Aorta (tissue), 5 donors: ENCODE measurements at regions not wholly inside any gene's neighbourhood (a gene's known extent, or its start where the extent isn't known, plus 50 kb on each side); places are given as distances from the start of the nearest gene placed in this dataset.
A peak's percentile ranks its signal among the peaks of the same experiment; 100 is the strongest.

Experiments
- ATAC-seq: fragments of 200-7000 bp; cut with Tn5 transposase; one replicate; pipeline ENCODE4 v1.9.1; 2022; ENCODE audit warnings: moderate library complexity; ENCODE audit not compliant: low FRiP score
- DNase-seq, 2 donors: peaks; one replicate each; pipeline ENCODE4 v3.0.0-alpha.2; 2020
- H3K27ac ChIP-seq, 2 donors: one replicate each; pipeline ENCODE4 v1.5.1; 2013; ENCODE audit warnings: low read length in 2 of 2, mild to moderate bottlenecking in 2 of 2, moderate library complexity in 2 of 2, control low read depth in 1 of 2, inconsistent platforms in 1 of 2, low read depth in 1 of 2
- H3K27me3 ChIP-seq, 2 donors: one replicate each; pipeline ENCODE4 v1.6.1; 2013; ENCODE audit warnings: control low read depth in 1 of 2, low read length in 1 of 2, mild to moderate bottlenecking in 1 of 2, moderate library complexity in 1 of 2; ENCODE audit not compliant: insufficient read depth in 2 of 2, control insufficient read depth in 1 of 2
- H3K36me3 ChIP-seq, 2 donors: one replicate each; pipeline ENCODE4 v1.6.1; 2013; ENCODE audit warnings: control low read depth in 1 of 2, low read length in 1 of 2, mild to moderate bottlenecking in 1 of 2; ENCODE audit not compliant: insufficient read depth in 2 of 2, control insufficient read depth in 1 of 2
- H3K4me1 ChIP-seq, 2 donors: one replicate each; pipeline ENCODE4 v1.6.1; 2013; ENCODE audit warnings: low read length in 2 of 2, control low read depth in 1 of 2, mild to moderate bottlenecking in 1 of 2, moderate library complexity in 1 of 2; ENCODE audit not compliant: insufficient read depth in 2 of 2, control insufficient read depth in 1 of 2
- H3K4me3 ChIP-seq, 2 donors: one replicate each; pipeline ENCODE4 v1.5.1; 2013; ENCODE audit warnings: low read length in 2 of 2, control low read depth in 1 of 2, mild to moderate bottlenecking in 1 of 2
- H3K9me3 ChIP-seq: one replicate; pipeline ENCODE4 v1.6.1; 2013; ENCODE audit warnings: mild to moderate bottlenecking, low read length; ENCODE audit not compliant: control insufficient read depth
- WGBS, 2 donors: extraction: QIAGEN DNeasy Blood & Tissue Kit; methylation state at CpG; one replicate each; pipeline ENCODE4 v1.1.7; 2013; 5-methylcytosine and 5-hydroxymethylcytosine counted together
- intact Hi-C, 2 donors: fragments of 100-400 bp; cut with DNase I; formaldehyde crosslinking; loops; one replicate each; pipeline versions ENCODE4 v1.14.2 to v1.15.0; 2022
- donor health status: healthy with polysubstance abuse.
- donor health status: Bipolar disorder and iron deficiency.
- donor health status: DM: no; HTN: no; CAD: no.
- donor health status: DM: no; HTN: no; CAD: no.
- donor health status: DM: yes; HTN: yes; CAD: no.

- Histone ChIP-seq H3K4me3 (no peak overlapping the region), H3K4me1 (peaks cover 0 to 6% of the 10 kb centered on the region in 2 donors), H3K27me3 (no peaks in the 10 kb centered on the region), H3K27ac (no peak overlapping the region), H3K36me3 (no peaks in the 10 kb centered on the region), H3K9me3 (no peaks in the 10 kb centered on the region)
- intact Hi-C loops, result no loop called here
- no peak for ATAC-seq
- 29 to 31% methylated on average over 4 of the region's 4 CpGs for WGBS, 2 donors
- no peak for DNase-seq
These were observed 452.4 kb upstream of the RGPD4 start for GRCh38 chr2:107374249-107374648.

DNA sequence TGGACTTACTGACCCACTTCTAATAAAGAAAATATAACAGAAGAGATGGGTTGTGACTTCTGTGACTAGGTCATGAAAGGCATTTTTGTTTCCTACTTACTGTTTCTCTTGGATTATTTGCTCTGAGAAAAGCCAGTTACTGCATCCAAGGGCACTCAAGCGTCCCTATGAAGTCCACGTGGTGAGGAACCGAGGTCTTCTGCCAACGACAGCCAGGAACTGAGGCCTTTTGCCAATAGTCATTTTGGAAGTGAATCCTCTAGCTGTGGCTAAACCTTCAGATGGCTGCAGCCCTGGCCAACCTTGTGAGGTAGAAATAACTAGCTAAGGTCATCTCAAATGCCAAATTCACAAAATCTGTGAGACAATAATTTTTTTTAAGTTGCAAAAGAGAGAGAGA is 449.8 kb upstream of the RGPD4 start:
- H3K27me3 ChIP-seq, result no peaks in the 10 kb centered on the region
- ATAC-seq, result no peak
- WGBS, 2 donors, result 2 to 6% methylated on average over 4 of the region's 4 CpGs

GRCh38 chr2:107380912-107381311 is 445.8 kb upstream of the RGPD4 start:
- Histone ChIP-seq H3K36me3 (no peaks in the 10 kb centered on the region), H3K4me3 (no peak overlapping the region), H3K27ac (no peak overlapping the region), H3K9me3 (peaks cover 2% of the 10 kb centered on the region), H3K4me1 (no peaks in the 10 kb centered on the region), H3K27me3 (no peaks in the 10 kb centered on the region)
- WGBS, 2 donors, result 94 to 98% methylated on average over 2 of the region's 2 CpGs
- intact Hi-C loops, result no loop called here
- DNase-seq, result no peak
- no peak for ATAC-seq

More for the DNA sequence above, 449.8 kb upstream of the RGPD4 start:
- Histone ChIP-seq H3K27ac (no peak overlapping the region), H3K4me3 (no peak overlapping the region), H3K9me3 (no peaks in the 10 kb centered on the region), H3K36me3 (no peaks in the 10 kb centered on the region), H3K4me1 (peaks cover 0 to 6% of the 10 kb centered on the region in 2 donors)
- intact Hi-C loops, result no loop called here
- DNase-seq, result no peak

GRCh38 chr2:107383691-107384090 is 443.0 kb upstream of the RGPD4 start:
- no peaks in the 10 kb centered on the region for H3K27me3 ChIP-seq
- no peak for DNase-seq
- no peak for ATAC-seq
- no peaks in the 10 kb centered on the region for H3K4me1 ChIP-seq
- no peak overlapping the region for H3K27ac ChIP-seq
- H3K36me3 ChIP-seq, result no peaks in the 10 kb centered on the region
- intact Hi-C loops, result no loop called here
- WGBS, 2 donors, result 78% methylated on average over 4 of the region's 4 CpGs
- H3K9me3 ChIP-seq, result peaks cover 2% of the 10 kb centered on the region
- H3K4me3 ChIP-seq, result no peak overlapping the region

- intact Hi-C loops, result no loop called here
- Histone ChIP-seq H3K4me3 (no peak overlapping the region), H3K27ac (no peak overlapping the region), H3K36me3 (no peaks in the 10 kb centered on the region), H3K27me3 (no peaks in the 10 kb centered on the region), H3K4me1 (no peaks in the 10 kb centered on the region), H3K9me3 (peaks cover 2% of the 10 kb centered on the region)
- ATAC-seq (no peak), DNase-seq (no peak)
- 70 to 71% methylated on average over 2 of the region's 2 CpGs for WGBS, 2 donors
These were observed 442.3 kb upstream of the RGPD4 start for GRCh38 chr2:107384422-107384821.

DNA sequence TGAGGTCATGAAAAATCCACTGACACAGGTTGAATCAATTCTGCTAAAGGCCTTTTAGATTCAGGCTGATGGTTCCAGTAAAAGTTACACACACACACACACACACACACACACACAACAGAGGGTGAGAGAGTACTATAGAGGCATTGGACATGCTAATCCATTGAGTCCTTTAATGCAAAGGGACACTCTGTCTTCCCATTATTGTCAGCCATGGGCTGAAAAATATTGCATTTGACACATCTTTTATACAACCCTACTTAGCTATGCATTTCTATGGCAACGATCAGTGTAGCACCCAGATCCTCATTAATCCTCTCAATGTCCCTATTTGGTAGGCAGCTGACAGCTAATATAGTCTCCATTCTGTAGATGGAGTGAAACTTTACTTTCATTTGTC is 440.8 kb upstream of the RGPD4 start:
- intact Hi-C loops, result no loop called here
- no peak for ATAC-seq
- WGBS, 2 donors, result 65 to 88% methylated on average over 1 of the region's 1 CpG

DNA sequence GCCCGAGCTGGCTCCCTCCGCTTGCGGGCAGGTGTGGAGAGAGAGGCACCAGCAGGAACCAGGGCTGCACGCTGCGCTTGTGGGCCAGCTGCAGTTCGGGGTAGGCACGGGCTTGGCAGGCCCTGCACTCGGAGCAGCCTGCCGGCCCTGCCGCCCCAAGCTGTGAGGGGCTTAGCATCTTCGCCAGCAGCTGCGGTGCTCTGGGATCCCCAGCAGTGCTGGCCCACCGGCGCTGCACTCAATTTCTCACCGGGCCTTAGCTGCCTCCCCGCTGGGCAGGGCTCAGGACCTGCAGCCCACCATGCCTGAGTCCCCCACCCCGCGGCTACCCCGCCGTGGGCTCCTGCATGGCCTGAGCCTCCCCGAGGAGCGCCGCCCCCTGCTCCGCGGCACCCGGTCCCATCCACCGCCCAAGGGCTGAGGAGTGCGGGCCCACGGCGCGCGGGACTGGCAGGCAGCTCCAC is 434.4 kb upstream of the RGPD4 start:
- no peak overlapping the region for H3K4me3 ChIP-seq
- no peaks in the 10 kb centered on the region for H3K9me3 ChIP-seq
- 96% methylated on average over 32 of the region's 32 CpGs for WGBS, 2 donors
- no peaks in the 10 kb centered on the region for H3K4me1 ChIP-seq
- DNase-seq (no peak), ATAC-seq (peak; percentile 11)
- intact Hi-C loops, result no loop called here
- no peaks in the 10 kb centered on the region for H3K27me3 ChIP-seq
- no peaks in the 10 kb centered on the region for H3K36me3 ChIP-seq
- no peak overlapping the region for H3K27ac ChIP-seq

More for the DNA sequence above, 440.8 kb upstream of the RGPD4 start:
- H3K27ac ChIP-seq, result no peak overlapping the region
- no peaks in the 10 kb centered on the region for H3K4me1 ChIP-seq
- peaks cover 2% of the 10 kb centered on the region for H3K9me3 ChIP-seq
- H3K27me3 ChIP-seq, result no peaks in the 10 kb centered on the region
- DNase-seq, result no peak
- no peaks in the 10 kb centered on the region for H3K36me3 ChIP-seq
- no peak overlapping the region for H3K4me3 ChIP-seq

- Histone ChIP-seq H3K27ac (no peak overlapping the region), H3K36me3 (no peaks in the 10 kb centered on the region), H3K9me3 (no peaks in the 10 kb centered on the region), H3K4me1 (no peaks in the 10 kb centered on the region), H3K4me3 (no peak overlapping the region), H3K27me3 (no peaks in the 10 kb centered on the region)
- DNase-seq (no peak), ATAC-seq (no peak)
- intact Hi-C loops, result no loop called here
These were observed 433.2 kb upstream of the RGPD4 start for GRCh38 chr2:107393516-107393915.

DNA sequence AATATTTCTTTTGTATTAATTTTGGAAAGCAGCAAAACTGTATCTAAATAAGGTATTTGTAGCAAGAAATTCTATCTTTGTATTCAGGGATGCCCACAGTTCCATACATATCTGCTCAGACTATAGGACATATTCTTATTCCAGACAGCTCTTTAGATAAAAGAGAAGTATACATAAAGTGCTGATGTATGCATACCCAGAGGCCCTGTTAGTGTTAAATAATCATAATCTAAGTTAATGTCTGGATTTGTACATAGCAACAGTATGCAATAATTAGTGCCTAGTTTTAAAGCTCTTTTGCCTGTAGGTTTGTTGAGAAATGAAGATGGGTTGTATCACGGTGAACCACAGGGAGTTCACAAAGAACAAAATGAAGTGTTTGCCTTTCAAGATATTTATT is 428.0 kb upstream of the RGPD4 start:
- intact Hi-C loops, result no loop called here
- Histone ChIP-seq H3K4me1 (no peaks in the 10 kb centered on the region), H3K27me3 (no peaks in the 10 kb centered on the region), H3K4me3 (no peak overlapping the region), H3K9me3 (no peaks in the 10 kb centered on the region), H3K36me3 (no peaks in the 10 kb centered on the region), H3K27ac (no peak overlapping the region)
- no peak for ATAC-seq
- WGBS, 2 donors, result 97% methylated on average over 1 of the region's 1 CpG
- no peak for DNase-seq
